Breast epithelium (tissue), 4 donors: ENCODE measurements at regions not wholly inside any gene's neighbourhood (a gene's known extent, or its start where the extent isn't known, plus 50 kb on each side); places are given as distances from the start of the nearest gene placed in this dataset.

Source experiments
- DNase-seq, 2 donors: peaks; one replicate each; pipeline ENCODE4 v3.0.0-alpha.2; 2019; ENCODE audit warnings: low spot score in 2 of 2
- H3K27ac ChIP-seq, 2 donors: fragments of 200-600 bp; sonication (generic) in 1 of 2; one replicate each; pipeline ENCODE4 v1.5.1; 2016 to 2019; ENCODE audit warnings: mild to moderate bottlenecking in 1 of 2
- H3K27me3 ChIP-seq, 2 donors: fragments of 200-600 bp; sonication (generic) in 1 of 2; one replicate each; pipeline versions ENCODE4 v1.5.1 to v1.6.0; 2017 to 2019; ENCODE audit warnings: control low read depth in 1 of 2, mild to moderate bottlenecking in 1 of 2
- H3K36me3 ChIP-seq: fragments of 200-600 bp; one replicate; pipeline ENCODE4 v1.5.1; 2019
- H3K4me1 ChIP-seq, 2 donors: fragments of 200-600 bp; sonication (generic); one replicate each; pipeline ENCODE4 v1.5.1; 2016 to 2019; ENCODE audit warnings: control low read depth in 1 of 2
- H3K4me3 ChIP-seq, 3 donors: fragments of 200-600 bp; sonication (generic); 1 replicate in 2 of 3; 2 replicates in 1 of 3; pipeline ENCODE4 v1.5.1; 2016 to 2019; ENCODE audit warnings: mild to moderate bottlenecking in 3 of 3, moderate library complexity in 2 of 3
- H3K9me3 ChIP-seq, 2 donors: fragments of 200-600 bp; sonication (generic) in 1 of 2; one replicate each; pipeline ENCODE4 v1.5.1; 2016 to 2019; ENCODE audit warnings: control low read depth in 1 of 2
- POLR2A ChIP-seq: fragments of 450-650 bp; IDR thresholded peaks from one replicate; pipeline ENCODE4 v1.6.1; 2016; ENCODE audit warnings: antibody characterized with exemption, mild to moderate bottlenecking, moderate library complexity
- POLR2AphosphoS5 ChIP-seq, 3 donors: sonication (generic); formaldehyde crosslinking; IDR thresholded peaks; one replicate each; pipeline ENCODE4 v1.6.1; 2017; ENCODE audit warnings: antibody characterized with exemption in 3 of 3
- intact Hi-C: fragments of 100-400 bp; cut with DNase I; formaldehyde crosslinking; loops from one replicate; pipeline ENCODE4 v1.15.1; 2023; ENCODE audit warnings: low total_unique reads
- TF ChIP-seq, protein P1 (sequence below), 3 donors: fragments of 450-650 bp; IDR thresholded peaks; one replicate each; pipeline ENCODE4 v1.5.1; 2016 to 2017; ENCODE audit warnings: antibody characterized with exemption in 3 of 3, mild to moderate bottlenecking in 3 of 3, moderate library complexity in 3 of 3

DNA sequence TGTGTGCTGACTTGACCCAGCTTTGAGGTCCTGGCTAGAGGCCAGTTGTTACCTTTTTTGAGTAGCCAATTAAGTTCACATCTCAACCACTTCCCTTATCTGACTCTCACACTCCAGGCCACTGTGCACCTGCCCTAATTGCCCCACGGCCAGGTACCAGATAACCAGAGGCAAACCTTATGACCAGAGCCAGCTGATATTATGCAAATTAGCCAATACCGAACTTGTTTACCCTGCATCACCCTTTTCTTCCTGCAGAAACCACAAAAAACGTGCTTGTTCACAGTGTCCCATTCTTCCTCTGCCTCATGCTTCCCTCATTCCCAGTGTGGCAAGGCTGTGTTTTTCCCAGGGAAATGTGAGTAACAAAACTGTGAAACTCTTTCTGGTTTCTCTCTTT is 89.3 kb downstream of the HTR1B start:
- Histone ChIP-seq H3K9me3 (no peaks in the 10 kb centered on the region), H3K27ac (no peak overlapping the region), H3K27me3 (no peaks in the 10 kb centered on the region), H3K4me3 (no peak overlapping the region), H3K4me1 (no peaks in the 10 kb centered on the region), H3K36me3 (no peaks in the 10 kb centered on the region)
- TF ChIP-seq POLR2AphosphoS5 (IDR thresholded peaks at IDR 0.05) (no peak), POLR2A (no peak)
- TF ChIP-seq, protein P1, sequence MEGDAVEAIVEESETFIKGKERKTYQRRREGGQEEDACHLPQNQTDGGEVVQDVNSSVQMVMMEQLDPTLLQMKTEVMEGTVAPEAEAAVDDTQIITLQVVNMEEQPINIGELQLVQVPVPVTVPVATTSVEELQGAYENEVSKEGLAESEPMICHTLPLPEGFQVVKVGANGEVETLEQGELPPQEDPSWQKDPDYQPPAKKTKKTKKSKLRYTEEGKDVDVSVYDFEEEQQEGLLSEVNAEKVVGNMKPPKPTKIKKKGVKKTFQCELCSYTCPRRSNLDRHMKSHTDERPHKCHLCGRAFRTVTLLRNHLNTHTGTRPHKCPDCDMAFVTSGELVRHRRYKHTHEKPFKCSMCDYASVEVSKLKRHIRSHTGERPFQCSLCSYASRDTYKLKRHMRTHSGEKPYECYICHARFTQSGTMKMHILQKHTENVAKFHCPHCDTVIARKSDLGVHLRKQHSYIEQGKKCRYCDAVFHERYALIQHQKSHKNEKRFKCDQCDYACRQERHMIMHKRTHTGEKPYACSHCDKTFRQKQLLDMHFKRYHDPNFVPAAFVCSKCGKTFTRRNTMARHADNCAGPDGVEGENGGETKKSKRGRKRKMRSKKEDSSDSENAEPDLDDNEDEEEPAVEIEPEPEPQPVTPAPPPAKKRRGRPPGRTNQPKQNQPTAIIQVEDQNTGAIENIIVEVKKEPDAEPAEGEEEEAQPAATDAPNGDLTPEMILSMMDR (IDR thresholded peaks at IDR 0.05): no peak
- intact Hi-C loops: no loop called here
- DNase-seq: no peak

DNA sequence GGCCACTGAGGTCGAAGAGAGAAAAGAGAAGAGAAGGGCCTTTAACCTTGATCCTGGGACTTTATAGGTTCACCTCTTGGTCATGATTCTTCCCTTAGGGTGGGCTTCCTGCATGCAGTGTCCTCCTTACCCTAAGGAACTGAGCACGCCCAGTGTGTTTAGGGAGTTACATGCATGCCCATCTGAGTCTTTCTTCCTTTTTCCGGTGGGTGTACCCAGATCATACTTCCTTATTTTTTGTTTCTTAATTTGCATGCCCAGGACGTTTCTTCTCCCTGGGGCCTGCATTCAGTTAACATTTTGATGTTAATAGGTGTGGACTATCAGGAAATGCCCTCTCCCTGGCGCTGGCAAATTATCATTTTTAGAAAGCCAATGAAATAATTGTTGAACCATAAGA is 91.5 kb downstream of the HTR1B start:
- intact Hi-C loops: no loop called here
- Histone ChIP-seq H3K36me3 (no peaks in the 10 kb centered on the region), H3K4me1 (no peaks in the 10 kb centered on the region), H3K27me3 (no peaks in the 10 kb centered on the region), H3K9me3 (no peaks in the 10 kb centered on the region), H3K27ac (no peak overlapping the region), H3K4me3 (no peak overlapping the region)
- TF ChIP-seq POLR2A: no peak
- no peak for TF ChIP-seq POLR2AphosphoS5 (IDR thresholded peaks at IDR 0.05)
- TF ChIP-seq, protein P1 (IDR thresholded peaks at IDR 0.05): no peak
- no peak for DNase-seq

DNA sequence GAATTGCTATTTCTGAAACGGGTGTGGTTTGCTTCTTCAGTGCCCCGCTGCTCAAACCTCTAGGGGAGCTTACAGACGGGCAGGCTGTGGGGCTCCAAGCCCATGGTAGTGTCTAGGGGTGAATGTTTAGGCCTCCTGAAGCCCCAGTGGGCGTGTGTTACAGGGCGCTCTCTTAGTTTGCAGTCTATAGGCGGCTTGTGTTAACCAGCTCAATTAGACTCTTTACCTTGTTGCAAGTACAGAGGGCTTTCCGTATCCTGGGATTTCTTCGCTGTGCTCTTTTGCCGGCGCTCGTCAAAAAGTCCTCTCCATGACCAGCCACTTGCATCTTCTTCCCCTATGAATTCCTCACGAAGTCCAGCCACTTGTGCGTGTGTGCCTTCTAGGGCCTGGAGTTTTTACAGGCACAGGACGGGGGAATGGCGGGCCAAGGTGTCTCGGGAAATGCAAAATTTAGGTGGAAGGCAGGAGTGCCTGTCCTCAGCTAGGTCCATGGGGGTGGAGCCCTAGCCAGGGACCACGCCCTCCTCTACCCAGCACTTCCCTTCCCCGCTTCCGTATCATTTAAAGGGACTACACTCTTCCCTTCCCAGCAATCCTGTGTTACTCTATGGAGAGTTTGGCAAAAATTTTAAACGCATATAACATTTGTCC is 94.5 kb downstream of the HTR1B start:
- TF ChIP-seq, protein P1 (IDR thresholded peaks at IDR 0.05): no peak
- no peak for TF ChIP-seq POLR2AphosphoS5 (IDR thresholded peaks at IDR 0.05)
- TF ChIP-seq POLR2A: no peak
- Histone ChIP-seq H3K27me3 (no peaks in the 10 kb centered on the region), H3K4me1 (no peaks in the 10 kb centered on the region), H3K36me3 (no peaks in the 10 kb centered on the region), H3K4me3 (peak overlapping the region; percentile 37 to 59 (median 50)), H3K27ac (peak overlapping the region in 1 of 2 donors; percentile 19), H3K9me3 (no peaks in the 10 kb centered on the region)
- DNase-seq: peak in 1 of 2 donors; percentile 24
- intact Hi-C loops: no loop called here

DNA sequence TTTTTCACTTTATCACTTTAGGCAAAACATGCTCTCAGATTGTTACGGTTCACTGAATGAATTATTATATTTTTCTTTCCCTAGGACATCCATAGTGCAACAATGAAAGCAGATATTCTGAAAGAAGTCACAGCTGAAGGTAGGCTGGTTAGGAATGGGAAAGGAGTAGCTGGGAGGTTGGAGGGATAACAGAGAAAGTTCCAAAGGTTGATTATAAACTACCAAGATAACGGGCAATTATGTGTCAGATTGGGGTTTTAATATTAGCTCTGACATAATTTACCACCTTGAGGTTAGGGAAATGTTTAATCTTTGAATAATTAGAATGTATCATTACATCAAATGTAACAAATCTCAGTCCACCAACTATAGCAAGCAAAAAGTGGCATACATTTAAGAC is 96.5 kb downstream of the HTR1B start:
- no peak for TF ChIP-seq POLR2AphosphoS5 (IDR thresholded peaks at IDR 0.05)
- TF ChIP-seq POLR2A: no peak
- TF ChIP-seq, protein P1 (IDR thresholded peaks at IDR 0.05): no peak
- Histone ChIP-seq H3K4me1 (no peaks in the 10 kb centered on the region), H3K27me3 (no peaks in the 10 kb centered on the region), H3K27ac (no peak overlapping the region), H3K36me3 (no peaks in the 10 kb centered on the region), H3K9me3 (peaks cover 0 to 14% of the 10 kb centered on the region in 2 donors), H3K4me3 (no peak overlapping the region)
- intact Hi-C loops: no loop called here
- DNase-seq: no peak

DNA sequence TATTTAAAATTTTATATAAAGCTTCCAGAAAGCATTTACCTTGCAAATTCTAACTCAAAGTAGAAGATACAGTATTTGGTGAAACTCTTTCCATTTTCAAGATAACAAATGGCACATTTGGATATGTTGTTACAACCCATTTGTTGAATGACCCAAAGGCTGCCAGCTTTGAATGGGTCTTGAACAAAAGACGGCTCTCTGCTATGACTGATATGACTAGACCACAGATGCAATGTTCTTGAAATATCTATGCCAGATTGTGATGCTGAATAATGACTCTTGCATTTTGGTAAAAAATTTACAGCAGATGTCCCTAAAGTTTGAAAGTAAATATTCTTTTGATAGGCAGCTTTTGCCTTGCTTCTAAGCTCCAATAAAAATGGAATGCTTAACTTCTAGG is 99.6 kb downstream of the HTR1B start:
- Histone ChIP-seq H3K36me3 (no peaks in the 10 kb centered on the region), H3K4me1 (no peaks in the 10 kb centered on the region), H3K27me3 (no peaks in the 10 kb centered on the region), H3K4me3 (no peak overlapping the region), H3K27ac (no peak overlapping the region), H3K9me3 (peaks cover 0 to 15% of the 10 kb centered on the region in 2 donors)
- intact Hi-C loops: no loop called here
- no peak for DNase-seq
- no peak for TF ChIP-seq POLR2AphosphoS5 (IDR thresholded peaks at IDR 0.05)
- TF ChIP-seq POLR2A: no peak
- TF ChIP-seq, protein P1 (IDR thresholded peaks at IDR 0.05): no peak
